GM12873 (cell line): ENCODE measurements at regions not wholly inside any gene's neighbourhood (a gene's known extent, or its start where the extent isn't known, plus 50 kb on each side); places are given as distances from the start of the nearest gene placed in this dataset.

ENCODE experiments used
- CTCF ChIP-seq: IDR thresholded peaks from 2 replicates; pipeline ENCODE4 v1.5.1; 2012; ENCODE audit warnings: low read depth, mild to moderate bottlenecking, moderate library complexity, low read length, control low read depth; ENCODE audit not compliant: insufficient read depth; ENCODE audit errors: missing control alignments

- TF ChIP-seq CTCF = no peak
Observed at GRCh38 chr22:27477171-27477570, 324.4 kb downstream of the MN1 start.

GRCh38 chr22:27480487-27480886 lies 321.1 kb downstream of the MN1 start:
- no peak for TF ChIP-seq CTCF

- TF ChIP-seq CTCF = no peak
Observed at GRCh38 chr22:27482402-27482801, 319.2 kb downstream of the MN1 start.

GRCh38 chr22:27483095-27483785 lies 318.3 kb downstream of the MN1 start:
- TF ChIP-seq CTCF = no peak

- no peak for TF ChIP-seq CTCF
Observed at GRCh38 chr22:27485842-27486241, 315.7 kb downstream of the MN1 start.

- TF ChIP-seq CTCF = no peak
Observed at GRCh38 chr22:27487600-27488452, 313.7 kb downstream of the MN1 start.

GRCh38 chr22:27488456-27489177 lies 312.9 kb downstream of the MN1 start:
- TF ChIP-seq CTCF = no peak
